Epithelial cell of prostate (primary cell): ENCODE measurements at regions not wholly inside any gene's neighbourhood (a gene's known extent, or its start where the extent isn't known, plus 50 kb on each side); places are given as distances from the start of the nearest gene placed in this dataset.

Experiments used
- DNase-seq: peaks from one replicate; pipeline ENCODE4 v3.0.0-alpha.2; 2011; ENCODE audit warnings: low read depth, low spot score
- H3K27ac ChIP-seq: fragments of 450-650 bp; 2 replicates; pipeline ENCODE4 v1.5.1; 2017; ENCODE audit warnings: mild to moderate bottlenecking

DNA sequence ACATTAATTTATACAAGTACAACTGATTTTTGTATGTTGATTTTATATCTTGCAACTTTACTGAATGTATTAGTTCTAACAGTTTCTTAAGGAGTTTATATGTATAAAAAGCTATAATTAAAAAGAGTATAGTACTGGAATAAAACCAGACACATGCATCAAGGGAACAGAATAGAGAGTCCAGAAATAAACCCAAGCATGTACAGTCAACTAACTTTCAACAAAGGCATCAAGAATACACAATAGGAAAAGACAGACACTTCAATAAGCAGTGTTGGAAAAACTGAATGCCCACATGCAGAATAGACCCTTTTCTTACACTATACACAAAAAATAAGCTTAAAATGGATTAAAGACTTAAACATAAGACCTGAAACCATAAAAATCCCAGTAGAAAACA lies 170.9 kb downstream of the ICE1 start:
- DNase-seq, result no peak
- H3K27ac ChIP-seq, result no peak overlapping the region

DNA sequence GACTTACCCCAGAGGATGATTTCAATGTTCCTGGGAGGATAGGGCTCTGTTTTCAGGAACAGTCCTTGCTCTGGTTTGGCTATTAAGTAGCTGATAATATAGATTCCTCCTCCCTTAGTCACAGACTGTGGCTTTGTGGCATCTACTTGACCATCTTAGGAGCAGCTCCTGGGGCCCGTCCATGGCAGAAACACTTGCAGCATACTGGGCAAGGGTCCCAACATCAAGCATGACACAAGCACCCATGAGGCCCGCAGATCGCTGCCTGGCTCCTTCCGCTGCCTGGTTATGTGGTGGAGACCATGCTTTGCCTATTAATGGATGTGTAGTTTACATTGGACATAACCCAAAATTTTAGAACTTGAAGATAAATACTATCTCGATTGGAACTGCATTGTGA lies 170.1 kb downstream of the ICE1 start:
- no peak overlapping the region for H3K27ac ChIP-seq
- no peak for DNase-seq

DNA sequence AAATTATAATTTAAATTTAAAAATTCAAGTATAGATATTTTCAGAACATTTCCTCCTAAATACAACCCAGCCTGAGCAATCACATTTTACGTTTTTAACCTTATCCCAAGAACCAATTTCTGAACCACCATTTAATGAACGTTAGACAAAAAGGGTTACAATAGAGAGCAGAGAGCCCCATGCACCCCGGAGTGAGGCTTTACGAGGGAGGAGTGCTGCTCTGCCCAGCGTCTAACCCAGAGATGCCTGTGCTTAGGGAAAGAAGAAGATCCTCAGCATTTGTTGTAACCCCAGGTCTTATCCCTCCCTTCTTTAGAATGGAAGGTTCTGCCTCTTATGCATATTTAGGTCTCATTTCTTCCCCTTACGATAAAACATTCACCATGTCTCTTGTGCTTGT lies 169.1 kb downstream of the ICE1 start:
- no peak for DNase-seq
- H3K27ac ChIP-seq, result no peak overlapping the region

DNA sequence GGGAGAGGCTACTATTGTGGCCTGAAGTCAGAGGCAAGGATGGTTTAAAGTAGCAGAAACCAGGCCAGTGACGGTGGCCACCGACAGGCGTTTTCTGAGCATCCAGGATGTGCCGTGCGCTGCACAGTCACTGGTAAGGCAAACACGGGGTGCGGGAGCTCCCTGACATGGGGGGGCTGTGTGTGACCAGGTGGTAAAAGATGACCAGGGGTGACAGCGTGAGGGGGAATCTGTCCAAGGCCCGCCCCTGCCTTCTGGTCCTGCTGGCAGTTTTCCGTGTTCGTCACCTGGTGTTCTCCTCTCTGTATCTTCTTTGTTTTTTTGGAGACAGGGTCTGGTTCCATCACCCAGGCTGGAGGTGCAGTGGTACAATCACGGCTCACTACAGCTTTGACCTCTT lies 167.4 kb downstream of the ICE1 start:
- DNase-seq, result no peak
- no peak overlapping the region for H3K27ac ChIP-seq

DNA sequence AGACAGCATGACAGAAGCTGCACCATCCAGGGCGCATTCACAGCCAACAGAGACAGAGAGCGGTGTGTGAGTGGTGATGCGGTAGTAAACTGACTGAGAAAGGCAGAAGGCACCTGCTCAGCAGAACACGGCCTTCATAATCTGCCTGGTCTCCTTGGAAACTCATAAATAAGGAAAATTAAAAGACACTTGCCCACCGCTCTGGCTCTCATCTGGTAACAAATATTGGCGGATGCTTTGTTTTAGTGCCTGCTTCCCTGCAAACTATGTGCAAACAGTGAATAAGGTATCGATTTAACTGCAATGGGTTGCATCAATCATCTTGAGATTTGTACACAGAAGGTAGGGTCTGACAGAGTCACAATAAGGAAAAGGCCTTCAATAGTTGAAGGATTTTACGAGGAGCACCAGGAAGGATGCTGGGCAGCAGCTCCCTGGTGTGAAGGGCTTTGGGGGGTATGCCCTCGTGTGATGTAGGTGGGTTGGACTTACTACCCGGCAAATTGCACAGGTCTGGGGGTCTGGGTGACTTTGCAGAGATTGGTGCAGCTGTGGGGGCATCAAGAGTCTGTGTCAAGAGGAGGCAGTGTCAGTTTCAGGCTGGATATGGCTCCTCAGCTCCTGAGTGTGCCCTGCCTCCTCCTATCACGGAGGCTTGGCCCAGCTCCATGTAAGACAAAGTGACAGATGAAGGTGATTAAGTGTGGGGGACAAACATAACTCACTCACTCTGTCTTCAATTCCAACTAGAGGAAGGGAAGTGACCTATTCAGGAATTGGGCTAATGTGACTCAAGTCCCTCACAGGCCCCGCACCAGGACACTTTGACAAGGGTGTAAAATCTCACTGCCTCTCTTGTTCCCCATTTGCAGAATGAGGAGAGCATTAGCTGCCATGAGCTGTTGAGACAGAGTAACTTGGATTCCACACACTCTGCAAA lies 166.7 kb downstream of the ICE1 start:
- DNase-seq, result no peak
- H3K27ac ChIP-seq, result no peak overlapping the region

DNA sequence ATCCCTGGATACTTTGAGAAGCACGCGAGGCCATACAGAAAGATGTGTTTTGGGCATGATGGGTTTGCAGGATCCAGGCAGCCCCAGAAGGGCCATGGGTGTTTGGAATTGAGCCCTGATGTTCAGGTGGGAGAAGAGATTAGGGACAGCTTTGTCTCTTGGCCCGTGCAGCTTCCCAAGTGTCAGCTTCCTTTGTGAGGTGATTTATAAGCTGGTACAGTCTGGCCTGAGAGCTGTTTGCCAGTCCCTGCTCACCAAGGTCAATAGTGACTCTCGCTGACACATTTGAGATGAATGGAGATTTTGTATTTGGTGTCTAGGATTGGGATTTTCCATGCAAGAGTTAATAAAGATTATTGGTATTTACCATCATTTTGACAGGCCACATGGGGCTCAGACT lies 165.9 kb downstream of the ICE1 start:
- no peak for DNase-seq
- no peak overlapping the region for H3K27ac ChIP-seq

DNA sequence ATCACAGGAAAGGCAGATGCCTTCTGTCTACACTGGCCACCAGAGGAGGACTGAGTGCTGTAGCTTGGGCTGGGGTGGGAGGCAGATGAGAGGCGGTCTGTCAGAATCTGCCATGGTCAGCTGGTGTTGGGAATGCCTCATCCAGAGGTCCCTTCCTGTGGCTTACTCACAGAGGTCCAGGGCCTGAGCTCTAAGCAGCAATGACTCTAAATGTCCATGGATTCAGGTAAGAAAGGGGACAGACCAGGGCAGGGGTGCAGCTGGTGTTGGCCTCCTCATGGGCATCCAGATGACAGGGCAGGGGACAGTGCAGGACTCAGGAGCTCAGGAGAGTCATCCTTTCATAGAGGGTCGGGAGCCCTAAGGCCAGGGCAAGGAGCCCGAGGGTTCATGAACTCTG lies 165.0 kb downstream of the ICE1 start:
- H3K27ac ChIP-seq, result no peak overlapping the region
- no peak for DNase-seq

DNA sequence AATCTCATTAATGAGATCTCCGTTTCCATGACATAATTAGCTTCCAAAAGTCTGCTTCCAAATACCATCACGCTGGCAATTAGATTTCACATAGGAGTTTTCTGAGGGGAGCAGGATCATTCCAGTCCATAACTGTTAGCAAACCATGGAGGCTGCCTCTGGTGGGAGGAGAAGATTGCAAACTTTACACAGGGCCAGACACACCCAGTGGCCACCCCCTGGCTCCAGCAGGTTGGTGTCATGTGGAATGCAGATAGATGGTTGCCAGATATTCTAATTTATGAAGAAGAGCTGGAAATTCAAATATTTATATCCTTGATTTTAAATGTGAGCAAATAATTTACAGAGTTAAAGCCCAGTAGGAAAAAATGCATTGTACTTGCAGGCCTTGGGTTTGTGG lies 164.2 kb downstream of the ICE1 start:
- DNase-seq, result no peak
- no peak overlapping the region for H3K27ac ChIP-seq

DNA sequence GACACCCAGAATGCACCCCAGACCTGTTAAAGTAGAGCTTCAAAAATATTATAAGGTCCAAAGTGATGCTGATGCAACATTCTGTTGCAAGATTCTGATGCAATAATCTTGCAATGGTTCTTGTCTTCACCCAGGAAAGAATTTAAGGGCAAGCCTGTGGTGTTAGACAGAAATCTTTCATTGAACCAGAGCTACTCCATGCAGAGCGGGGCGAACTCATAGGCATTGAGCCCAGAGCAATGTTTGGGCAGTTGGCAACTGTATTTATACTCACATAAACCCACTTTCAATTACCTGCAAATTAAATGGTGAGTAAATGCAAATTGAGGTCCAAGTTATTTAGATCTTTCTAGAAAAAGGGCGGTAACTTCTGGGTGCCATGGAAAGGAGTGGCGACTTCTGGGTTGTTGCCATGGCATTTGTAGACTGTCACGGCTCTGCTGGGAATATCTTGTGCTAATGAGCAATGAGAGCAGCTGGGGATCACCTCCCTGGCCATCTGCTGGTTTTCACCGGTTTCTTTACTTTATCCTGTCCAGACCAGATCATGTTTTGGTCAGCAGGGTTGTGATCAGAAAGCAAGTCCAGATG lies 163.4 kb downstream of the ICE1 start:
- no peak overlapping the region for H3K27ac ChIP-seq
- no peak for DNase-seq

DNA sequence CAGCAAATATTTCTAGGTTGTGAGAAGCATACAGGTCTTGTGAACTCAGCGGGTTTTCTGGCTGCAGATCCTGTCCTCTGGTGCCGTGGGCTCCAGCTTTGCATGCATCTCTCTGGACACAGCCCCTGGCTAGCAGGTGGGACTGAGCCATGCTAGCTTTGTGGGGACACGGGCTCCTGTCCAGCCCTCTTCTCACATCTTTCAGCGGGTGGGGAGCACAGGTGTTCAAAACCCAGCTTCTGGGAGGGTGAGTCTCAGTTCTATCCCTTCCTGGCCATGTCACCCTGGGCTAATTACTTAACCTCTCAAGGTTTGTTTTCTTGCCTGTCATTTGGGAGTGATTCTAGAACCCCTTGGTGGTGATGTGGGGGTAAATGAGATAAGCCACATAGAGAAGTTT lies 162.3 kb downstream of the ICE1 start:
- no peak for DNase-seq
- H3K27ac ChIP-seq, result no peak overlapping the region

DNA sequence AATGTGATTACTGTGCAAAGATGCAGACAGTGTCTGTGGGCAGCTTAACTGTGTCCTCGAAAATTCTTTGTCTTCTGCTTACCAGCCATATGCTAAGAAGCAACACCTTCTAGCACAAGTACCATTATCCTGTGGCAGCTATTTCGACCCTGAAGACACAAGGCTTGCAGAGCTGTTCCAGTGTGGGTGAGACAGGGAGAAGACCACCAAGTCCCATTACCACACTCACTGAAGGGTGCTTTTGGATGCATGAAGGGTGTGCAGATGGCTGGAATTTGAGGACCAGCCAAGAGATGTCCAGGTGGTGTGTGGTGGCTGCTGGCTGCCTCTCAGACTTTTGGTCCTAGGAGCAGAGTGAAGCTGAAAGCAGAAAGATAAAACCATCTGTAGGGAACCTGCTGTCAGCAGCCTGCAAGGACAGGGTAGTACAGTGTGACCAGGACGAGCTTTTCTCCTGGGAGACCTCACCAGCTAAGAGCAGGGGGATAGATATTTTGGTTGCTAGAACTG lies 161.8 kb downstream of the ICE1 start:
- no peak overlapping the region for H3K27ac ChIP-seq

DNA sequence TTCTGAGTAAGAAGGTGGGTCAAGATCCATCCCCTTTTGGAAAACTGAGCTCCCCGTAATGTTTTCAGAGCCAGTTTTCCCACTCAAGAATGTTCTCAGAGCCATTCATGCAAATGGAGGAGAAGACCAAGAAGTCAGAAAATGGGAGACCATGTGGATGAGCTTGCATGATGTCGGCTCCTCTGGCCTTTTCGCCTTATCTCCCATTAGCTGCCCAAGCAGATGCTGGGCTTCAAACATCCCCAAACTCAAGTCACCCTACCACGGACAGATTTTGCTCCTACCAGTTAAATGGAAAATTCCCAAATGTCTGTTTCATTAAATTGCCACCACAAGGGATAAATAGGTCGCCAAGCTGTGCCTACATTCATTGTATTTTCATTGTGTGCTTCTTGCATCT lies 161.4 kb downstream of the ICE1 start:
- no peak overlapping the region for H3K27ac ChIP-seq
- no peak for DNase-seq

More for the DNA sequence above, 161.8 kb downstream of the ICE1 start:
- DNase-seq, result no peak

DNA sequence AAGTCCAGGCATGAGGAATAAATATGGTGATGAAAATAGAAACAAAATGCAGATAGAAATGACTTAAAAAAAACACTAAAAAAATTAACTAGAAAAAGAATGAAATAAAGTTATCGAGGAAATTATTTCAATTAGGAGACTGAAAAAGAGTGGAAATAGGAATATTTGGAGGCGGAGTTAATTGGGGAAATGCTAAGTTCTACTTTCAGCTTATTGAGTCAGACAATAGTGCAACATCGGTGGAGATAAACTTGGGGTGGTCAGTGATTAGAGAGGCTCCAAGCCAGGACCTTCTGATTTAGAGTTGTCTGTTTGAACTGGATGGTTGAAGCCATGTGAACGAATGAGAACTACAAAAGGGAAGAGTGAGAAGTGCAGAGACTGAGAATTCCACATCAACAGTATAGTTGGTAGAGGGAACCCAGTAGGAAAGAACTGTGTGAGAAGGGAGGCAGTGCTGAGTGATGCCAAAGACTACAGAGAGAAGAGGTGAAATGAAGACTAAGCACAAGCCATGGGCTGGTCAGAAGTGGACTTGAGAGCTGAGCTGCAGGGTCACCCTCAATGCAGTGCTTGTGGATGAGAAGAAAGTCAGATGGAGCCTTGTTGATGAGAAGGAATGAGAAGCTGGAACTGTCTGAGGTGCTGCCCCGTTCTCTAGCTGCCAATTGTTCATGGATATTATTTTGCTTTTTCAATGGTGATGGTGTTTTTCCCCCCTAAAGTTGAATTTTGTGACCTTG lies 160.7 kb downstream of the ICE1 start:
- no peak overlapping the region for H3K27ac ChIP-seq
- DNase-seq, result no peak

DNA sequence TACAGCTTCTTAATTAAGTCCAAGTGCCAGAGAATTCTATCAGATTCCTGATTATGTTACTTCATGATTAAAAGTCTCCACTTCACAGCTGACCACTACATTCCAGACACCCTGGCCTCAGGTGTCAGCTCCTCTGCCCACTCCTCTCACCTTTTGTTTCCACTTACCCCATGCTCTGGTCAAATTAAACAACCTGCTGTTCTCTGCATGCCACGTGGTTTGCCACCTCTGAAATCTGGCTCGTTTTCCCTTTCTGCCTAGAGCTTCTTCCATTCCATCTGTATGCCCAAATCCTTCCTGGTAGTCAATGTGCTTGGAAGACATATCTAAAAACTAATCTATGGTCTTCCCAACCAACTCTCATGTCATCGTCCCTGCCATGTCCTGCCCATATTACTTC lies 158.6 kb downstream of the ICE1 start:
- no peak overlapping the region for H3K27ac ChIP-seq
- DNase-seq, result no peak

DNA sequence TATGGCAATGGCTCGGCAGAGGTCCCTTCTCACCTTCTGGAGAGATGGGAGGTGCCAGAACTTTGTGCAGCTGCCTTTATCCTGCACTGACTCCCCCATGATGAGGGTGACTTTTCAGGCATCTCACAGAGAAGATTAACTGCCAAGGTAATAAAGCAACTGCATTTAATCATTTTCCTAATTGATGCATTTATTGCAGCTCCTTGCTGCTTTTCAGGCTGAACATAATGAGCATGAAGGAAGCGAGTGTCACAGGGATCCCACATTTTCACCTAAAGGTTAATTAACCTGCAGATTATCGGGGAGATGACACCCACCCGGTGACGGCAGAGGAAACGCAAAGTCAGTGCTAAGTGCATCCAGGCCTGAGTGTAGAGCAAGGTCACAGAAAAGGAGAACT lies 154.3 kb downstream of the ICE1 start:
- DNase-seq, result no peak
- H3K27ac ChIP-seq, result no peak overlapping the region

DNA sequence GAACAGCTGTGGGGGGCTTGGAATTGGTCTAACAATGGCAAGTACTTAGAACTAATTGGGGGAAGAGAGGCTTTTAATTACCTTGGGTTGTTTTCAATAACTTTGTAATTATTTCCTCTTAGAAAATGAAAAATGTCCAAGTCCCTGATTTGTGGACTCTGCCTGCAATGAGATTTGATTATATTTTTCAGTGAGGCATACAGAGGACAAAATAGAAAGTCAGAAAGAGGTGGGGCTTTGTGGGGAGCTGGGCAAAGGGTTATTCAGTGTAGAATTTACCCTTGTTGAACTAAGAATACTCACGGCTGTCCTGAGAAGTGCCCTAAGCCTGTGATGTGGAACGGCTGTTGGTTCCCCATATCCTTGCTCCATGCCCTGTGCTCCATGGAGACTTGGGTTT lies 153.0 kb downstream of the ICE1 start:
- no peak for DNase-seq

DNA sequence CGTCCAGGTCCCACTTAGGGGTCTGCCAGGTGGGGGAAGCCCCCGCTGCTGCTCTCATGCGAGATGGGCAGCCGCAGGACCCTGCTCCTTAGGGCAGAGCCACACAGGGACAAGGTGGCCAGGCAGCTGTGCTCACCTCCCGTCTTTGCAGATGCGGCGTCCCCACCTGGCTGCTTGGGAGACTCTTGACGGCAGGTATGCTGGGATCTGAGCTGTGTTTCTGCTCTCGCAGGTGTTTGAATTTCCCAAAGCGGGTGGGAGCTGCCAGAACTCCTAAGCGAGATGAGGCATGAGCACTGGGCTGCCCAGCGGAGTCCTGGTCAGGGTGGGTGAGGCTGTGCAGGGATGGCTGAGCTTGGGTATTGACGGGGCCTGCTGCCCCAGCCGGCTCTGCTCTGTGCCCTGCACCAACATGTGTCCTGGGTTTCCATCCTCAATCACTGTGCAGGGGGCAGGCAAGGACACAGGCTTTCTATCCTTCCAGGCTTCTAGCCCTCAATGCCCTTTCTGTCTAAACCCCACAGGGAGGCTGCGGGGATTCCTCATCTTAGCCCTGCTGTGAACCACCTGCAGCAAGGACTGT lies 151.4 kb downstream of the ICE1 start:
- no peak overlapping the region for H3K27ac ChIP-seq
- DNase-seq, result no peak

More for the DNA sequence above, 153.0 kb downstream of the ICE1 start:
- no peak overlapping the region for H3K27ac ChIP-seq

DNA sequence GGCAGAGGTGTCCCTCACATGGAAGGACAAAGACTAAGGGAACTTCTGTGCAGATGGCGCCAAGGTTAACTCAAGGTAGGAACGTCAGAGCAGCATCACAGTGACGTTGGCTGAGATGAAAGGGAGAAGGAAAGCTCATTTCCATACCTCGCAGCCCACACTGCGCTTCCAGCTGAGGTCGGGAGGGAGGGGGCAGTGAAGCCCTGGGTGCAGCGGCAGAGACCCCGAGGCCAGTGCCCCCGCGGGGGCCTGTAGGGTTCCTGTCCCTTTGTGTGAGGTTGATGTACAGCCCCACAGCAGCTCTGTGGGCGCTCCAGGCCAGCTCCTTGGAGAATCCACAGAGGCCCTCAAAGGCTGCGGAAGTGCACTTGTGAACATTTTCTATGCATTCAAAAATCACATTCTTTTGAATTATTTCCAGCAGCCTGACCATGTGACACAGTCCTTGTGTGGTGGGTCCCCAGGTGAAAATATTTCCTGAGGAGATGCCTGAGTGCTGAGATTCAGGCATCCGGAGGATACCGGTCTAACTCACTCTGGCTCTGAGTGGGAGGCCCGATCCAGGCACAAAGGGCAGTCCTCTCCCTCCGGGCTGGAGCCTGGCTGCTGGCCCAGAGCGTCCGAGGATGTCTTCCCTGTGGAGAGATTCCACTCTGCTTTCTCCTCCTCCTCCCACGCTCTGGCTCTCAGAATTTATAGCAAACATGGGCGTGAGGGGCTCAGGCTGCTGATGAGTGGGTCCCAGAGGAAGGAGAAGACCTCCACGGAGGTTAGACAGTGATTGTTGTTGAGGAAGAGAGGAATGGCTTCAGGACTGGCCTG lies 150.7 kb downstream of the ICE1 start:
- H3K27ac ChIP-seq, result no peak overlapping the region
- DNase-seq, result no peak

DNA sequence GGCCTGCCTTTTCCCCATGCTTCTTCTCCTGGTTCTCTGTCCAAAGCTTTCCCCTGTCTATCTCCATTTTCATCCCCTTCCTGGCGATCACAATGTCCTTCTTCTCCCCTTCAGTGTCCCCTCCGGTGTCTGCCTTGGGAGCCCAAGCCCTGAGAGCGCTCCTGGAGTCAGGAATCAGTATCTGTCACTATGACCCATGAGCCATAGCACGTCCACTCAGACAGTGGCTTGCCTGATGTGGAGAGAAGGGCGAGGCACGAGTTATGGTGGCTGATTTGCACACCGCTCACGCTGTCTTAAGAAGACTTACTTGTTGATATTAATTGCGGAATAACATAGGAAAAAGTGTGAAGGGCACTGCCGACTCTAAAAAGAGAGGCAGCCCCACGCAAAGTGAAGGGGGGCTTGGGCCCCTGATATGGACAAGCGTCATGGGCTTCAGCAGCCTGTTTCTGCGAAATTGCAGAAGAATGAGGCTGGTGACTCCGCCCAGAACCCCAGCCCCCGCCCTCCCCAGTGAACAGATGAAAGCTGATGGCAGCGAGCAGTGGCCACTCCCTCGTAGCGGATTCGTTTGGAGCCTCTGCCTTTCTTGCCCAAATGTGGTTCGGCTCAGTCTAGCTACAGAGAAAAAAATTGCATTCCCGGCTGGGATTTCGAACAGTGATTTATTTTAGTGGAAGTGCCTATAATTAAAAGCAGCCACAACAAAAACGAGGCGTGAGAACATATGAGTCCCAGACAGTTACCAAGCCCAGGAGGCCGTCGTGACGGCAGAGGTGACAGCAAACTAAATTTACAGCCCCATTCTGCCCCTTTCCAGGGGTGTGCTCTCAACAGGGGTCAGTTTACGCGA lies 149.8 kb downstream of the ICE1 start:
- no peak overlapping the region for H3K27ac ChIP-seq
- no peak for DNase-seq
